ENCODE measurements at regions not wholly inside any gene's neighbourhood (a gene's known extent, or its start where the extent isn't known, plus 50 kb on each side); places are given as distances from the start of the nearest gene placed in this dataset.

DNA sequence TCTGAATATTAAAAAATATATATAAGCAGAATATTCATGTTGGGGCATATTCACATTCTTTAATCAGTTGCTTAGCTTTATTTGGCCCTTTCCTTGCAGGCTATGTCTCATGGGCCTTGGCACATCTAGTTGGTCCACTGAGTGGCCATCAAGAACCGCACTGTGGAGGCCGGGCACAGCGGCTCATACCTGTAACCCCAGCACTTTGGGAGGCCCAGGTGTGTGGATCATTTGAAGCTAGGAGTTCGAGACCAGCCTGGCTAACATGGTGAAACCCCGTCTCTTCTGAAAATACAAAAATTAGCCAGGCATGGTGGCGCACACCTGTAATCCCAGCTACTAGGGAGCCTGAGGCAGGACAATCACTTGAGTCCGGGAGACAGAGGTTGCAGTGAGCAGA lies 127.6 kb upstream of the TANK start:
- DNase-seq (ENCODE audit: low spot score) (no peak), ATAC-seq (no peak)
- Histone ChIP-seq H3K27ac (ENCODE audit: low read depth) (no peak overlapping the region), H3K27me3 (ENCODE audit: insufficient read depth) (no peaks in the 10 kb centered on the region), H3F3A (replicated peaks; ENCODE audit: low read depth) (no peaks in the 10 kb centered on the region), H4K20me1 (replicated peaks; ENCODE audit: insufficient read depth) (no peaks in the 10 kb centered on the region), H3K79me2 (replicated peaks; ENCODE audit: insufficient read depth) (no peaks in the 10 kb centered on the region), H2AFZ (no peak overlapping the region), H3K36me3 (ENCODE audit: insufficient read depth) (no peaks in the 10 kb centered on the region), H3K4me3 (no peak overlapping the region), H3K9me2 (ENCODE audit: insufficient read depth) (peaks cover 12% of the 10 kb centered on the region; the same call in 1 of the 2 replicates), H3K4me1 (ENCODE audit: insufficient read depth) (no peaks in the 10 kb centered on the region), H3K4me2 (no peak overlapping the region)
- TF ChIP-seq ZNF114 (CRISPR knock-in tag; IDR thresholded peaks at IDR 0.05) (no peak), EZH2 (IDR thresholded peaks at IDR 0.05; ENCODE audit: low read depth, unreplicated experiment) (no peak), STAT1 (IDR thresholded peaks at IDR 0.05; ENCODE audit: unreplicated experiment) (no peak), JUNB (IDR thresholded peaks at IDR 0.05; ENCODE audit: unreplicated experiment) (no peak), EZH2phosphoT487 (IDR thresholded peaks at IDR 0.05; ENCODE audit: unreplicated experiment) (no peak), CREB1 (CRISPR knock-in tag; IDR thresholded peaks at IDR 0.05; ENCODE audit: low read depth) (no peak), NANOG (IDR thresholded peaks at IDR 0.05; ENCODE audit: borderline replicate concordance) (no peak), POLR2AphosphoS5 (IDR thresholded peaks at IDR 0.05; ENCODE audit: low read depth) (no peak), ZNF331 (CRISPR knock-in tag; IDR thresholded peaks at IDR 0.05; ENCODE audit: low read depth) (no peak)
- TF ChIP-seq, protein P1, sequence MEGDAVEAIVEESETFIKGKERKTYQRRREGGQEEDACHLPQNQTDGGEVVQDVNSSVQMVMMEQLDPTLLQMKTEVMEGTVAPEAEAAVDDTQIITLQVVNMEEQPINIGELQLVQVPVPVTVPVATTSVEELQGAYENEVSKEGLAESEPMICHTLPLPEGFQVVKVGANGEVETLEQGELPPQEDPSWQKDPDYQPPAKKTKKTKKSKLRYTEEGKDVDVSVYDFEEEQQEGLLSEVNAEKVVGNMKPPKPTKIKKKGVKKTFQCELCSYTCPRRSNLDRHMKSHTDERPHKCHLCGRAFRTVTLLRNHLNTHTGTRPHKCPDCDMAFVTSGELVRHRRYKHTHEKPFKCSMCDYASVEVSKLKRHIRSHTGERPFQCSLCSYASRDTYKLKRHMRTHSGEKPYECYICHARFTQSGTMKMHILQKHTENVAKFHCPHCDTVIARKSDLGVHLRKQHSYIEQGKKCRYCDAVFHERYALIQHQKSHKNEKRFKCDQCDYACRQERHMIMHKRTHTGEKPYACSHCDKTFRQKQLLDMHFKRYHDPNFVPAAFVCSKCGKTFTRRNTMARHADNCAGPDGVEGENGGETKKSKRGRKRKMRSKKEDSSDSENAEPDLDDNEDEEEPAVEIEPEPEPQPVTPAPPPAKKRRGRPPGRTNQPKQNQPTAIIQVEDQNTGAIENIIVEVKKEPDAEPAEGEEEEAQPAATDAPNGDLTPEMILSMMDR (conservative IDR thresholded peaks at IDR 0.05; ENCODE audit: low read depth in 2 of 2), result no peak
- TF ChIP-seq, protein P2, sequence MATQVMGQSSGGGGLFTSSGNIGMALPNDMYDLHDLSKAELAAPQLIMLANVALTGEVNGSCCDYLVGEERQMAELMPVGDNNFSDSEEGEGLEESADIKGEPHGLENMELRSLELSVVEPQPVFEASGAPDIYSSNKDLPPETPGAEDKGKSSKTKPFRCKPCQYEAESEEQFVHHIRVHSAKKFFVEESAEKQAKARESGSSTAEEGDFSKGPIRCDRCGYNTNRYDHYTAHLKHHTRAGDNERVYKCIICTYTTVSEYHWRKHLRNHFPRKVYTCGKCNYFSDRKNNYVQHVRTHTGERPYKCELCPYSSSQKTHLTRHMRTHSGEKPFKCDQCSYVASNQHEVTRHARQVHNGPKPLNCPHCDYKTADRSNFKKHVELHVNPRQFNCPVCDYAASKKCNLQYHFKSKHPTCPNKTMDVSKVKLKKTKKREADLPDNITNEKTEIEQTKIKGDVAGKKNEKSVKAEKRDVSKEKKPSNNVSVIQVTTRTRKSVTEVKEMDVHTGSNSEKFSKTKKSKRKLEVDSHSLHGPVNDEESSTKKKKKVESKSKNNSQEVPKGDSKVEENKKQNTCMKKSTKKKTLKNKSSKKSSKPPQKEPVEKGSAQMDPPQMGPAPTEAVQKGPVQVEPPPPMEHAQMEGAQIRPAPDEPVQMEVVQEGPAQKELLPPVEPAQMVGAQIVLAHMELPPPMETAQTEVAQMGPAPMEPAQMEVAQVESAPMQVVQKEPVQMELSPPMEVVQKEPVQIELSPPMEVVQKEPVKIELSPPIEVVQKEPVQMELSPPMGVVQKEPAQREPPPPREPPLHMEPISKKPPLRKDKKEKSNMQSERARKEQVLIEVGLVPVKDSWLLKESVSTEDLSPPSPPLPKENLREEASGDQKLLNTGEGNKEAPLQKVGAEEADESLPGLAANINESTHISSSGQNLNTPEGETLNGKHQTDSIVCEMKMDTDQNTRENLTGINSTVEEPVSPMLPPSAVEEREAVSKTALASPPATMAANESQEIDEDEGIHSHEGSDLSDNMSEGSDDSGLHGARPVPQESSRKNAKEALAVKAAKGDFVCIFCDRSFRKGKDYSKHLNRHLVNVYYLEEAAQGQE (IDR thresholded peaks at IDR 0.05; ENCODE audit: unreplicated experiment), result no peak
- TF ChIP-seq, protein P3, sequence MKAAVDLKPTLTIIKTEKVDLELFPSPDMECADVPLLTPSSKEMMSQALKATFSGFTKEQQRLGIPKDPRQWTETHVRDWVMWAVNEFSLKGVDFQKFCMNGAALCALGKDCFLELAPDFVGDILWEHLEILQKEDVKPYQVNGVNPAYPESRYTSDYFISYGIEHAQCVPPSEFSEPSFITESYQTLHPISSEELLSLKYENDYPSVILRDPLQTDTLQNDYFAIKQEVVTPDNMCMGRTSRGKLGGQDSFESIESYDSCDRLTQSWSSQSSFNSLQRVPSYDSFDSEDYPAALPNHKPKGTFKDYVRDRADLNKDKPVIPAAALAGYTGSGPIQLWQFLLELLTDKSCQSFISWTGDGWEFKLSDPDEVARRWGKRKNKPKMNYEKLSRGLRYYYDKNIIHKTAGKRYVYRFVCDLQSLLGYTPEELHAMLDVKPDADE (IDR thresholded peaks at IDR 0.05), result no peak
- TF ChIP-seq, protein P4, sequence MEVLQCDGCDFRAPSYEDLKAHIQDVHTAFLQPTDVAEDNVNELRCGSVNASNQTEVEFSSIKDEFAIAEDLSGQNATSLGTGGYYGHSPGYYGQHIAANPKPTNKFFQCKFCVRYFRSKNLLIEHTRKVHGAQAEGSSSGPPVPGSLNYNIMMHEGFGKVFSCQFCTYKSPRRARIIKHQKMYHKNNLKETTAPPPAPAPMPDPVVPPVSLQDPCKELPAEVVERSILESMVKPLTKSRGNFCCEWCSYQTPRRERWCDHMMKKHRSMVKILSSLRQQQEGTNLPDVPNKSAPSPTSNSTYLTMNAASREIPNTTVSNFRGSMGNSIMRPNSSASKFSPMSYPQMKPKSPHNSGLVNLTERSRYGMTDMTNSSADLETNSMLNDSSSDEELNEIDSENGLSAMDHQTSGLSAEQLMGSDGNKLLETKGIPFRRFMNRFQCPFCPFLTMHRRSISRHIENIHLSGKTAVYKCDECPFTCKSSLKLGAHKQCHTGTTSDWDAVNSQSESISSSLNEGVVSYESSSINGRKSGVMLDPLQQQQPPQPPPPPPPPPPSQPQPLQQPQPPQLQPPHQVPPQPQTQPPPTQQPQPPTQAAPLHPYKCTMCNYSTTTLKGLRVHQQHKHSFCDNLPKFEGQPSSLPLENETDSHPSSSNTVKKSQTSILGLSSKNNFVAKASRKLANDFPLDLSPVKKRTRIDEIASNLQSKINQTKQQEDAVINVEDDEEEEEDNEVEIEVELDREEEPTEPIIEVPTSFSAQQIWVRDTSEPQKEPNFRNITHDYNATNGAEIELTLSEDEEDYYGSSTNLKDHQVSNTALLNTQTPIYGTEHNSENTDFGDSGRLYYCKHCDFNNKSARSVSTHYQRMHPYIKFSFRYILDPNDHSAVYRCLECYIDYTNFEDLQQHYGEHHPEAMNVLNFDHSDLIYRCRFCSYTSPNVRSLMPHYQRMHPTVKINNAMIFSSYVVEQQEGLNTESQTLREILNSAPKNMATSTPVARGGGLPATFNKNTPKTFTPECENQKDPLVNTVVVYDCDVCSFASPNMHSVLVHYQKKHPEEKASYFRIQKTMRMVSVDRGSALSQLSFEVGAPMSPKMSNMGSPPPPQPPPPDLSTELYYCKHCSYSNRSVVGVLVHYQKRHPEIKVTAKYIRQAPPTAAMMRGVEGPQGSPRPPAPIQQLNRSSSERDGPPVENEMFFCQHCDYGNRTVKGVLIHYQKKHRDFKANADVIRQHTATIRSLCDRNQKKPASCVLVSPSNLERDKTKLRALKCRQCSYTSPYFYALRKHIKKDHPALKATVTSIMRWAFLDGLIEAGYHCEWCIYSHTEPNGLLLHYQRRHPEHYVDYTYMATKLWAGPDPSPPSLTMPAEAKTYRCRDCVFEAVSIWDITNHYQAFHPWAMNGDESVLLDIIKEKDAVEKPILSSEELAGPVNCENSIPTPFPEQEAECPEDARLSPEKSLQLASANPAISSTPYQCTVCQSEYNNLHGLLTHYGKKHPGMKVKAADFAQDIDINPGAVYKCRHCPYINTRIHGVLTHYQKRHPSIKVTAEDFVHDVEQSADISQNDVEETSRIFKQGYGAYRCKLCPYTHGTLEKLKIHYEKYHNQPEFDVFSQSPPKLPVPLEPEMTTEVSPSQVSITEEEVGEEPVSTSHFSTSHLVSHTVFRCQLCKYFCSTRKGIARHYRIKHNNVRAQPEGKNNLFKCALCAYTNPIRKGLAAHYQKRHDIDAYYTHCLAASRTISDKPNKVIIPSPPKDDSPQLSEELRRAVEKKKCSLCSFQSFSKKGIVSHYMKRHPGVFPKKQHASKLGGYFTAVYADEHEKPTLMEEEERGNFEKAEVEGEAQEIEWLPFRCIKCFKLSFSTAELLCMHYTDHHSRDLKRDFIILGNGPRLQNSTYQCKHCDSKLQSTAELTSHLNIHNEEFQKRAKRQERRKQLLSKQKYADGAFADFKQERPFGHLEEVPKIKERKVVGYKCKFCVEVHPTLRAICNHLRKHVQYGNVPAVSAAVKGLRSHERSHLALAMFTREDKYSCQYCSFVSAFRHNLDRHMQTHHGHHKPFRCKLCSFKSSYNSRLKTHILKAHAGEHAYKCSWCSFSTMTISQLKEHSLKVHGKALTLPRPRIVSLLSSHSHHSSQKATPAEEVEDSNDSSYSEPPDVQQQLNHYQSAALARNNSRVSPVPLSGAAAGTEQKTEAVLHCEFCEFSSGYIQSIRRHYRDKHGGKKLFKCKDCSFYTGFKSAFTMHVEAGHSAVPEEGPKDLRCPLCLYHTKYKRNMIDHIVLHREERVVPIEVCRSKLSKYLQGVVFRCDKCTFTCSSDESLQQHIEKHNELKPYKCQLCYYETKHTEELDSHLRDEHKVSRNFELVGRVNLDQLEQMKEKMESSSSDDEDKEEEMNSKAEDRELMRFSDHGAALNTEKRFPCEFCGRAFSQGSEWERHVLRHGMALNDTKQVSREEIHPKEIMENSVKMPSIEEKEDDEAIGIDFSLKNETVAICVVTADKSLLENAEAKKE (CRISPR knock-in tag; IDR thresholded peaks at IDR 0.05), result no peak
- Mint-ChIP-seq H3K27me3 (ENCODE audit: insufficient read depth, low read depth, poor library complexity) (no peaks in the 10 kb centered on the region), H3K4me1 (no peaks in the 10 kb centered on the region), H3K4me3 (no peak overlapping the region), H3K36me3 (ENCODE audit: low read depth) (no peaks in the 10 kb centered on the region), H3K27ac (no peak overlapping the region), H3K9me3 (no peaks in the 10 kb centered on the region)
